Mesendoderm (in vitro differentiated cells): ENCODE measurements at regions not wholly inside any gene's neighbourhood (a gene's known extent, or its start where the extent isn't known, plus 50 kb on each side); places are given as distances from the start of the nearest gene placed in this dataset.

ENCODE experiments used
- DNase-seq: peaks from one replicate; pipeline ENCODE4 v3.0.0; 2013
- H2AK5ac ChIP-seq: 2 replicates; pipeline ENCODE4 v1.6.1; 2013; ENCODE audit warnings: low read length, inconsistent platforms
- H2BK120ac ChIP-seq: 2 replicates; pipeline ENCODE4 v1.6.1; 2013; ENCODE audit warnings: low read depth, mild to moderate bottlenecking, low read length, moderate library complexity, mixed read lengths
- H2BK15ac ChIP-seq: replicated peaks from 2 replicates; pipeline ENCODE4 v1.6.1; 2013; ENCODE audit warnings: low read depth, mild to moderate bottlenecking, moderate library complexity
- H2BK5ac ChIP-seq: 2 replicates; pipeline ENCODE4 v1.6.1; 2013; ENCODE audit warnings: low read length, inconsistent platforms
- H3K18ac ChIP-seq: 2 replicates; pipeline ENCODE4 v1.6.1; 2013; ENCODE audit warnings: mild to moderate bottlenecking, low read length, mixed read lengths
- H3K23ac ChIP-seq: one replicate; pipeline ENCODE4 v1.6.1; 2013; ENCODE audit warnings: low read length
- H3K27ac ChIP-seq: 2 replicates; pipeline ENCODE4 v1.5.1; 2013; ENCODE audit warnings: low read depth, mild to moderate bottlenecking, inconsistent platforms, low read length, moderate library complexity
- H3K27me3 ChIP-seq: 2 replicates; pipeline ENCODE4 v1.6.1; 2013; ENCODE audit warnings: low read length, control low read depth, mild to moderate bottlenecking, inconsistent platforms; ENCODE audit not compliant: insufficient read depth, poor library complexity
- H3K36me3 ChIP-seq: 2 replicates; pipeline ENCODE4 v1.6.1; 2013; ENCODE audit warnings: low read length, inconsistent platforms; ENCODE audit not compliant: control insufficient read depth, insufficient read depth
- H3K4ac ChIP-seq: one replicate; pipeline ENCODE4 v1.6.1; 2013; ENCODE audit warnings: low read depth, mild to moderate bottlenecking, low read length, moderate library complexity
- H3K4me1 ChIP-seq: 2 replicates; pipeline ENCODE4 v1.6.1; 2013; ENCODE audit warnings: low read depth, low read length, inconsistent platforms; ENCODE audit not compliant: control insufficient read depth
- H3K4me2 ChIP-seq: 2 replicates; pipeline ENCODE4 v1.6.1; 2013; ENCODE audit warnings: low read length
- H3K4me3 ChIP-seq: 2 replicates; pipeline ENCODE4 v1.5.1; 2013; ENCODE audit warnings: mild to moderate bottlenecking, low read length
- H3K56ac ChIP-seq: one replicate; pipeline ENCODE4 v1.6.1; 2013; ENCODE audit warnings: low read length
- H3K79me1 ChIP-seq: 2 replicates; pipeline ENCODE4 v1.6.1; 2013; ENCODE audit warnings: low read length, inconsistent platforms
- H3K79me2 ChIP-seq: 2 replicates; pipeline ENCODE4 v1.6.1; 2013; ENCODE audit warnings: mild to moderate bottlenecking, low read length; ENCODE audit not compliant: control insufficient read depth, insufficient read depth
- H3K9ac ChIP-seq: 2 replicates; pipeline ENCODE4 v1.6.1; 2013; ENCODE audit warnings: low read length, inconsistent platforms
- H4K5ac ChIP-seq: one replicate; pipeline ENCODE4 v1.6.1; 2013; ENCODE audit warnings: low read length
- H4K8ac ChIP-seq: one replicate; pipeline ENCODE4 v1.6.1; 2013; ENCODE audit warnings: low read depth, mild to moderate bottlenecking, control low read depth, low read length, moderate library complexity
- WGBS: extraction: QIAGEN DNeasy Blood & Tissue Kit; methylation state at CpG from one replicate; pipeline ENCODE4 v1.1.7; 2013; ENCODE audit warnings: low lambda C conversion rate, missing lambda C conversion rate; ENCODE audit not compliant: insufficient coverage; ENCODE audit errors: extremely low coverage; 5-methylcytosine and 5-hydroxymethylcytosine counted together

- Histone ChIP-seq H2BK15ac (no peak overlapping the region), H4K5ac (no peak overlapping the region), H2BK5ac (no peak overlapping the region), H3K4ac (no peak overlapping the region), H4K8ac (no peak overlapping the region), H3K27me3 (no peaks in the 10 kb centered on the region), H3K27ac (no peak overlapping the region), H3K56ac (no peak overlapping the region), H3K79me1 (no peaks in the 10 kb centered on the region), H2BK120ac (no peak overlapping the region), H2AK5ac (no peak overlapping the region), H3K18ac (no peak overlapping the region), H3K9ac (no peak overlapping the region), H3K79me2 (no peaks in the 10 kb centered on the region), H3K4me2 (no peak overlapping the region), H3K4me1 (peaks cover 8% of the 10 kb centered on the region), H3K23ac (no peak overlapping the region), H3K36me3 (no peaks in the 10 kb centered on the region), H3K4me3 (no peak overlapping the region)
- no peak for DNase-seq
- WGBS = no CpG with 5 or more reads among the region's 2 CpGs
These were observed 199.6 kb upstream of the CTNNB1 start for GRCh38 chr3:40999682-41000081.

GRCh38 chr3:41000471-41000870 is 198.8 kb upstream of the CTNNB1 start:
- H3K4ac ChIP-seq = no peak overlapping the region
- H2BK15ac ChIP-seq = no peak overlapping the region
- no peak overlapping the region for H3K9ac ChIP-seq
- H2AK5ac ChIP-seq = no peak overlapping the region
- H3K4me3 ChIP-seq = no peak overlapping the region
- H3K79me1 ChIP-seq = no peaks in the 10 kb centered on the region
- no peak for DNase-seq
- H3K56ac ChIP-seq = no peak overlapping the region
- no peak overlapping the region for H4K5ac ChIP-seq
- no peak overlapping the region for H2BK120ac ChIP-seq
- no peak overlapping the region for H3K23ac ChIP-seq
- no peak overlapping the region for H3K27ac ChIP-seq
- H3K27me3 ChIP-seq = no peaks in the 10 kb centered on the region
- H3K79me2 ChIP-seq = no peaks in the 10 kb centered on the region
- no CpG with 5 or more reads among the region's 6 CpGs for WGBS
- no peak overlapping the region for H4K8ac ChIP-seq
- no peak overlapping the region for H3K4me2 ChIP-seq
- H3K36me3 ChIP-seq = no peaks in the 10 kb centered on the region
- H2BK5ac ChIP-seq = no peak overlapping the region
- H3K4me1 ChIP-seq = peaks cover 8% of the 10 kb centered on the region
- no peak overlapping the region for H3K18ac ChIP-seq

GRCh38 chr3:41001556-41001955 is 197.7 kb upstream of the CTNNB1 start:
- Histone ChIP-seq H2BK5ac (no peak overlapping the region), H3K27ac (no peak overlapping the region), H3K4me3 (no peak overlapping the region), H2AK5ac (no peak overlapping the region), H3K23ac (no peak overlapping the region), H3K4ac (no peak overlapping the region), H4K5ac (no peak overlapping the region), H3K9ac (no peak overlapping the region), H3K79me1 (no peaks in the 10 kb centered on the region), H3K18ac (no peak overlapping the region), H3K4me2 (no peak overlapping the region), H2BK120ac (no peak overlapping the region), H3K79me2 (no peaks in the 10 kb centered on the region), H3K56ac (no peak overlapping the region), H3K4me1 (peaks cover 8% of the 10 kb centered on the region), H3K36me3 (no peaks in the 10 kb centered on the region), H3K27me3 (no peaks in the 10 kb centered on the region), H2BK15ac (no peak overlapping the region), H4K8ac (no peak overlapping the region)
- DNase-seq = no peak
- no CpG with 5 or more reads among the region's 1 CpG for WGBS

- H4K5ac ChIP-seq = no peak overlapping the region
- H3K4me1 ChIP-seq = peaks cover 6% of the 10 kb centered on the region
- H2BK15ac ChIP-seq = no peak overlapping the region
- no peaks in the 10 kb centered on the region for H3K27me3 ChIP-seq
- H2BK120ac ChIP-seq = no peak overlapping the region
- no peaks in the 10 kb centered on the region for H3K79me1 ChIP-seq
- no peak overlapping the region for H2AK5ac ChIP-seq
- no peak overlapping the region for H4K8ac ChIP-seq
- no peak overlapping the region for H2BK5ac ChIP-seq
- H3K36me3 ChIP-seq = no peaks in the 10 kb centered on the region
- no peak overlapping the region for H3K9ac ChIP-seq
- no peak overlapping the region for H3K27ac ChIP-seq
- no CpG with 5 or more reads among the region's 4 CpGs for WGBS
- DNase-seq = no peak
- H3K56ac ChIP-seq = no peak overlapping the region
- no peak overlapping the region for H3K23ac ChIP-seq
- H3K4ac ChIP-seq = no peak overlapping the region
- no peaks in the 10 kb centered on the region for H3K79me2 ChIP-seq
- no peak overlapping the region for H3K4me3 ChIP-seq
- no peak overlapping the region for H3K4me2 ChIP-seq
- H3K18ac ChIP-seq = no peak overlapping the region
These were observed 197.2 kb upstream of the CTNNB1 start for GRCh38 chr3:41002104-41002503.

GRCh38 chr3:41007399-41007798 is 191.9 kb upstream of the CTNNB1 start:
- H3K4me2 ChIP-seq = no peak overlapping the region
- no peaks in the 10 kb centered on the region for H3K79me2 ChIP-seq
- no peaks in the 10 kb centered on the region for H3K27me3 ChIP-seq
- H4K8ac ChIP-seq = no peak overlapping the region
- no peak overlapping the region for H3K9ac ChIP-seq
- no peak overlapping the region for H2AK5ac ChIP-seq
- H3K23ac ChIP-seq = no peak overlapping the region
- no peak overlapping the region for H3K4ac ChIP-seq
- H3K4me1 ChIP-seq = no peaks in the 10 kb centered on the region
- no peak overlapping the region for H2BK5ac ChIP-seq
- no peak overlapping the region for H3K56ac ChIP-seq
- DNase-seq = no peak
- H3K4me3 ChIP-seq = no peak overlapping the region
- no peak overlapping the region for H2BK15ac ChIP-seq
- H2BK120ac ChIP-seq = no peak overlapping the region
- no peak overlapping the region for H4K5ac ChIP-seq
- no peak overlapping the region for H3K18ac ChIP-seq
- no peak overlapping the region for H3K27ac ChIP-seq
- H3K79me1 ChIP-seq = no peaks in the 10 kb centered on the region
- H3K36me3 ChIP-seq = no peaks in the 10 kb centered on the region

GRCh38 chr3:41011854-41012253 is 187.5 kb upstream of the CTNNB1 start:
- H3K4me3 ChIP-seq = no peak overlapping the region
- H3K4me1 ChIP-seq = no peaks in the 10 kb centered on the region
- DNase-seq = no peak
- no CpG with 5 or more reads among the region's 2 CpGs for WGBS
- H2BK5ac ChIP-seq = no peak overlapping the region
- H4K8ac ChIP-seq = no peak overlapping the region
- no peak overlapping the region for H2BK15ac ChIP-seq
- no peaks in the 10 kb centered on the region for H3K36me3 ChIP-seq
- H3K79me1 ChIP-seq = no peaks in the 10 kb centered on the region
- H3K27me3 ChIP-seq = no peaks in the 10 kb centered on the region
- no peak overlapping the region for H3K56ac ChIP-seq
- no peak overlapping the region for H3K23ac ChIP-seq
- no peak overlapping the region for H4K5ac ChIP-seq
- no peak overlapping the region for H3K27ac ChIP-seq
- H2BK120ac ChIP-seq = no peak overlapping the region
- H3K4ac ChIP-seq = no peak overlapping the region
- no peak overlapping the region for H3K18ac ChIP-seq
- no peak overlapping the region for H3K9ac ChIP-seq
- no peak overlapping the region for H3K4me2 ChIP-seq
- H2AK5ac ChIP-seq = no peak overlapping the region
- H3K79me2 ChIP-seq = no peaks in the 10 kb centered on the region
